HG03521 (cell line): ENCODE measurements at regions not wholly inside any gene's neighbourhood (a gene's known extent, or its start where the extent isn't known, plus 50 kb on each side); places are given as distances from the start of the nearest gene placed in this dataset.

ENCODE experiments used
- ATAC-seq: cut with Tn5 transposase; IDR thresholded peaks from one replicate; pipeline ENCODE4 v1.9.1; 2021; ENCODE audit warnings: mild to moderate bottlenecking, moderate library complexity; ENCODE audit not compliant: unreplicated experiment

DNA sequence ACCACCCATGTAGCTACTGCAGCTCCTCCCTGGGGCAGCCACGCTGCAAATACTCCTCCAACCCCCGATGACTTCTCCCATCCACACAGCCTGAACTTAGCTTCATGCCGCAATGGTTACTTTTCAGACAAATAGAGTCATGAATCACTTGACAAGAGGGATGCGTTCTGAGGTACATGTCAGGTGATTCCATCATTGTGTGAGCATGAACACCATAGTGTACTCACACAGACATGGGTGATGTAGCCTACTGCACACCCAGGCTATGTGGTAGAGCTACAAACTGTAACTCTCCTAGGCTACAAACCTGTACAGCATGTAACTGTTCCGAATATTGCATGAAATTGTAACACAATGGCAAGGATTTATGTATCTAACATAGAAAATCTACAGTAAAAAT is 298.5 kb upstream of the SLC35B3 start:
- no peak for ATAC-seq

DNA sequence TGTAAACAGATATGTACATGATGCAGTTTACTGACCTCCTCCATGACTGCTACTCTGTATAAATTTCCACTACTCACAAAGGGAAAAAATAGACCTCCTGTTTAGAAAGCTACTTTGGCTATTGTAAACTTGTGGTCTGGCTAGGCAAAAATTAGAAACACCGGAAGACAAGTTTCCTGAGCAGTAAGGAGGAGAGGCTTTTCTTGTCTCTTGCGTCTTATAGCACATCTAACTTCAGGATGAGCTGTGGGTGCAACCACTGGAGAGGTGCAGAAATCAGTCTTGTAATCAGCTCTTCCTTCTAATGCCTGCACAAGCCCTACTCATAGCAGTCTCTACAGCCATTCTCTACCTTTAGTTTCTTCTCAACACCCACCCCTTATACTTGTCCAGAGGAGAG is 296.5 kb upstream of the SLC35B3 start:
- no peak for ATAC-seq

DNA sequence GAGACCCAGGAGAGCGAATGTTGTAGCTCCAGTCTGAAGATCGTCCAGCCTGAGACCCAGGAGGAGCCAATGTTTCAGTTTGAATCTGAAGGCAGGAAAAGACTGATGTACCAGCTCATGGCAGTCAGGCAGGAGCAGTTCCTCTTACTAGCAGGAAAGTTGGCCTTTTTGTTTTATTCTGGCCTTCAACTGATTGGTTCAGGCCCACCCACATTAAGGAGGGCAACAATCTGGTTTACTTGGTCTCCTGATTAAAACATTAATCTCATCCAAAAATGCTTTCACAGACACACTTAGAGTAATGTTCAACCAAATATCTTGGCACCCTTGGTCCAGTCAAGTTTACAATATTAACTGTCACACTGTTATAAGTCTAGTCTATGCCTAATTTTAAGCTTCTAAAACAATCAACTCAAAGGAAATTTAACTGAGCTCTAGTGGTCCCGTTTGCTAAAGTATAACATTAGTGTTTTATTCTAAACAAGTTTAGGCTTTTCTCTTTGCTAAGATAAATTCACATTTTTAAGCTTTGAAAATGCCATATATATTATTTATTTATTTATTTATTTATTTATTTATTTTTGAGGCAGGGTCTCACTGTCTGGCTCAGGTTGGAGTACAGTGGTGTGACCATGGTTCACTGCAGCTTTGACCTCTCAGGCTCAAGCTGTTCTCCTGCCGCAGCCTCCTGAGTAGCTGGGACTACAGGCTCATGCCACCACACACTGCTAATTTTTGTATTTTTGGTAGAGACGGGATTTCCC is 275.5 kb upstream of the SLC35B3 start:
- ATAC-seq: no peak

DNA sequence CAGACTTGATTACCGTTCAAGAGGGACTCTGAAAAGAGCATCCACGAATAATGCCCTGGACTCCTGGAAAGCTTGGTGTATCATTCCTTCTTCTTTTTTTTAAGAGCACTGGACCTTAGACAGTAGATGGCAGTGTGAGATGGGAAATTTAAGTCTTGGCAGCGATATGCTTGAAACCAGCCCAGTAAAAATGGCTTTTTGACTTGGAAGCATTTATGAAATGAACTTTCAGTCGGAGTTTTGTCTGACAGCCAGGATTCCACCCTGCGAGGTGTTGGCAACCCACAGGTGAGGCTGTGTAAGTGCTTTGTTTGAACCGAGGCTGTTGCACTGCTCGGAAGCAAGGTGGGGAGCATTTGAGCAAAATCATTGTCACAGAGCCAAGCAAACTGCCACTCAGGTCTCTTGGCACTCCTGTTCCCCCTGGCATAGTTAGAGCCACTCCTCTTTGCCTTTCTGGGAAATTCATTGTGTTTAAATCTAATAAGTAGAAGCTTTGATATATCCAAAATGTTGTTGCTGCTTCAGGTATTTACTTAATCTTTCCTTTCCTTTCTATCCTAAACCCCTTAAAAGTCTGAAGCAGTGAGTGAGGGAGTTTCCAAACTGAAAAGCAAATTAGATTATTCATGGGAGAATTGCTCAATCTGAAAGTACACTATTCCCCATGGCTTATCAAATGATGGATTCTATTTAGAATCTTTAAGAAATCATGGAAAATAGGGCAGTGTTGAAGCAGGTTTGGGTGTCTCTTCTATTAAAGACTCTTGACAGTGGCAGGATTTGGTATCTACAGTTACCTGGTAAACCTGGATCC is 272.8 kb upstream of the SLC35B3 start:
- no peak for ATAC-seq

DNA sequence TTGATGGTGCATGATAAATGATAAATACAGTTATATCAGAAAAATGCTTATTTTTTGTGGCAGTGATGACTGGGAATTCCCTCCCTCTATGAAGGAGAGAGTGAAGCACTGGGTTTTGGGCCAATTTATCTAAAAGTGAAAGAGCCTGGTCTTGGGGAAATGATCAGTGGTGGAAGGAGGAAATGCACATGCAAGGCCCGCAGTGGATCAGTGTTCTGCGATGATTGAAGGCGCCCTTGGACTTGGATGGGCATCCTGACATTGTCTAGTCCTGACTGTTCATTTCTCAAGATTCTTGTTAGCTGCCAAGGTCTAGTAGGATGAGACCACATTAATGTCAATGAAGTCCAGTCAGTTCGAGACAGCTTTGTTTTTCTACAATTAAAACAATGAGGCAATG is 272.0 kb upstream of the SLC35B3 start:
- no peak for ATAC-seq

DNA sequence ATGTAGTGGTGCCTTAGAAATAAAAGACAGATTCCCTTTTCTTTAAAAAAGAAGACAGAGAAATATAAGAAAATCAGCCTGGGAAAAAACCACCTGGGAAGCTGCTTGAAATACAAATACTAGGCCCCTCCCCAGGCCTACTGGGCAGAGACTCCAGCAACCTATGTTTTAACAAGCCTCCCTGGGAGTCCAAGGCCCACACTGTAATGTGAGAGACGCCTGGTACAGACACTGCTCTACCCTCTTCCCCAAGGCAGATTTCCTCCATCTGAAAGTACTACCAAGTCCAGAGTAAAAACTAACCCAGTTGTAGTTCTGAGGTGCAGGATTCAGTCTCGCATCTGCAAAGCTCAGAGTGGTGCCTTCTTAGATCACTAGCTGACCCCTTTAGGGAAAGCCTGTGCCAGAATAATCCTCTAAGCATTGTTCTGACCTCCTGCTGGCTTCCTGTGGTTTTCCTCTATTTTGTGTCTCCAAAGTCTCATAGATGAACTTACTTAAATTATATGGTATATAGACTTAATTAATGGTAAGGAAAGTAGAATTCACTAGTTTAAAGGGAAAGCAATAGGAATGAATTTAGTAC is 270.2 kb upstream of the SLC35B3 start:
- ATAC-seq: no peak

DNA sequence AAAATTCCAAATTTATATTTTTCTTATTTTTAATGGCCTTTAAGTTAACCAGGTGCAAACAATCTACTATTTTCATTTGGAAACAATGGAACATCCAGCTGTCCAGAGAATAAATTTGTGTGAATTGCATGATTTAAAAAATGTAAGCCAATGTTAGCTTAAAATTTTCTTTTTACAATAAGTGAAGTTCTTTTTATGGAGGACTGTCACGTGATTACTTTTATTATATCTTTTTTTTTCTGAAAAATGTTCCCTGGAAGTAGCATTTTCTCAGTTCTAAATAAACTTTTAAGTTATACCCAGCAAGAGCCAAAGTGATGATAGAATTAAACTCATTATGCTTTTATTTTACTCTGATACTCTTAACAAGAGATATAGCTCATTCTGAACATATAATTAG is 267.7 kb upstream of the SLC35B3 start:
- ATAC-seq: no peak

DNA sequence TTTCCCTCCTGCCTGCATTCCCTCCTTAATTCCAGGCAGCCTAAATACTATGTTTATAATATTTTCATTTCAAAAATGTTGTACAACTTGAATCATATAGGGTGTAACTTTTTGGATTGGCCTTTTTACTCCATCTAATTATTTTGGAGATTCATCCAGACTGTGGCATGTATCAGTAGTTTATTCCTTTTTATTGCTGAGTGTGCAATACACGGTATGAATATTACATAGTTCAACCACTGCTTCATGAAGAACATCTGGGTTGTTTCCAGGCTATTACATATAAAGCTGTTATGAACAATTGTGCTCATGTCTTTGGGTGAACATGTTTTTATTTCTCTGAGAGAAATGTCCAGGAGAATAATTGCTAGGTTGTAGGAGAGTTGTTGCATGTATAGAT is 253.5 kb upstream of the SLC35B3 start:
- ATAC-seq: no peak

DNA sequence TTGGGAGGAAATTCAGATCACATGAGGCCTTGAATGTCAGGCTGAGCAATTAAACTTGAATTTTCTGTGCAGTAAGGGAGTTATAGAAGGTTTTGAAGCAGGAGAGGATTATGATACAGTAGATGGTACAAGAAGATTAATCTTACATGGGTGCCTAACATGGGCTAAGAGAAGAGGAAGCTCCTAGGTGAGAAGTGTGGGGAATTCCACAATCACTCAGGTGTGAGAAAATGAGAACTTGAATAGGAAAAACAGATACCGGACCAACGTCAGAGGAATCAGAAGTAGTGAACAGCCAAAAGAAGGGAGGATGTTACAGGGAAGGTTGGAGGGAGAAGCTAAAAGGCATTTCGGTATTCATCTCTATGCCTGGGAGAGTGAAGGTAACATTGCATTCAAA is 250.7 kb upstream of the SLC35B3 start:
- ATAC-seq: no peak

DNA sequence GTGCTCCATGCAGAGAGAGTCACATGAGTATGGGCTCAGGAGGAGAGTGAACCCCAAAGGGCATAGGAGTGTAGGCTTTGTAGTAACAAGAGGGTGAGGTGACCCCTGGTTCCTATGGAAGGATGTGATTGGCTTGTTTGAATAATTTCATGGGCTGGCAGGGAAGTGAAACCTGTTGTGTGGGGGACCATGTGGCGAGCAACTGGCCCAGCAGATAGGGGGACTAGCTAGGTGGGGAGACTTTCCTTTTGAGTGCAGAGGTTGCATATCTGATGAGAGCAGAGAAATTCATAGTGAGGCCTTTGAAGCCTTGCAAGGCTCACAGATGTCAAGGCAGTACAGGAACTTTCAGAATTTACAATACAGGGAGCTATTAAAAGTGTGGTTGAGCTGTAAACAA is 247.9 kb upstream of the SLC35B3 start:
- ATAC-seq: no peak

DNA sequence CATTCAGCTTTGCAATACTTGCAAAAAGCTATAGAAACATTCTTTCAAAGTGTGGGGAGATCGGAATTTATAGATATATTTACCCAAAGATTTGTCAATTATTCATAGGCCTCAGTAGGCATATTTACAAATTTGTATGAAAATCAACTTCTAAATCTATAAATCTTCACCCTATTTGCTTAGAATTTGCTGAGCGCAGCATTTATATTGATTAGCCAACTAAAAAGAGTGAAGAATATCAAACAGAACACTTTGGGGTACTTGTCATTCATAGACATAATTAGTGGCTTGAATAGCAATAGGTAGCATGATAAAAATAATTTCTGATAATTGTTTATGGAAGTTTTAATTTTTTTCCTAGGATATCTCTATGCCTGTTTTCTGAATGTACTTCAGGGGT is 244.5 kb upstream of the SLC35B3 start:
- ATAC-seq: no peak

DNA sequence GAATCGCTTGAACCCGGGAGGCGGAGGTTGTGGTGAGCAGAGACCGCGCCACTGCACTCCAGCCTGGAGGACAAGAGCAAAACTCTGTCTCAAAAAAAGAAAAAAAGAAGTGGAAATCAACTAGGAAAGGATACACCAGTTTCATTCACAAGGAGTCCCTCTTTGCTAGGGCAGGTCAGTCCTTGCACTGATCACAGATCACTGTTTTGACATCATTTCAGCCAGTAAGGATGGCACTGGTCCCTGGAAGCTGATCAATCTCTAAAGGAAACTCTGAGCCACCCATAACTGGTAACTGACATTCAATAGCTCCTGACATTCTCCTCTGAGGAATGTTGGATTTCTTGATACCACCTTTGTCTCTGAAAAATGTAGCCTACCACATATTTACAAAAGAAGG is 243.1 kb upstream of the SLC35B3 start:
- no peak for ATAC-seq

DNA sequence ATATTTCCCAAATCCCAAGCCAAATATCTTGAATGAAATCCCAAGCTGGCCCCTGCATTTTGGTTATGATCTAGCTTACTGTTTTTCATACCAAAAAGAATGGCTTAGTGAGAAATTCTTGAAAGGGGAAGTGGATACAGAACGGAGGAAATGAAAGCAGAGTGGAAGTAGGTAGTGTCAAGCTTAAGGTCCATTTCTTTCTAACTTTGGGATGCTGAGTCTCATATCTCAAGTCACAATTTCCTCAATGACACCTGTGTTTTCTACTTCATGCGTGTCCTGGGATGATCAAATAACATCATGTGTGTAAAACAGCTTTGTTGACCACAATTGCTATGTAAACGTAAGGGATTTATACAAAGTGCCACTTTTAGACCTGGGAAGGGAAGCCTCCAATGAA is 238.8 kb upstream of the SLC35B3 start:
- ATAC-seq: no peak

DNA sequence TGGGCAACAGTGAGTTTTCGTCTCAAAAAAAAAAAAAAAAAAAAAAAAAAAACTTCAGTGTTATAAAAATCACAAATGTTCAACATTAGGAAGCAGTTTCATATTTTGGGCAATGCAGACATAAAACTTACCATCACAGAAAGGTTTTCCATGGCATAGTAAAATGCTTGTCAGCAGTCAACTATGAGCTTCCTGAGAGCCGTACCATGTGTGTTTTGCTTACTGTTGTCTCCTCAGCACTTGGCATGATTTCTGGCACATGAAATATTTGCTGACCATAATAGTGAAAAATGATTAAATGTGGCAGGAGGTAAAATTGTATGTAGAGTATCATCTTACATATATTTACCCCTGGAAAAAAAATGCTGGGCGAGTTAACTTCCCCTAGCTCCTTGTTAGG is 237.5 kb upstream of the SLC35B3 start:
- no peak for ATAC-seq

DNA sequence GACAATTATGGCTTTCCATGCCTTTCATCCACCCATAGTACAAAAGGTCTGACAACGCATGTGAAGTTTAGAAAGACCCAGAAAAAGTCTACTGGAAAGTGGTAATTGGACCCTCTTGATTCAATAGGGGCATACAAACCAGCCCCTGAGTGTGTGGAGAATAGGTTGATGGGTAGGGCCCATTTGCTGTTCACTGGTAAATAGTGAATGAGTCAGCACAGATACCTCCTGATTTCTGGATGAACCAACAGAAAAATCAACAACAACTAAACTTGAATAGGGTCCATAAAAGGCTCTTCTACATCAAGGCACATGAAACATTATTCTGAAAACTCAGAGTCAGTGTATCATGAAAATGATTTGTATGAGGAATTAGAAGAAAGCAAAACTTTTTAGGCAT is 235.4 kb upstream of the SLC35B3 start:
- no peak for ATAC-seq

DNA sequence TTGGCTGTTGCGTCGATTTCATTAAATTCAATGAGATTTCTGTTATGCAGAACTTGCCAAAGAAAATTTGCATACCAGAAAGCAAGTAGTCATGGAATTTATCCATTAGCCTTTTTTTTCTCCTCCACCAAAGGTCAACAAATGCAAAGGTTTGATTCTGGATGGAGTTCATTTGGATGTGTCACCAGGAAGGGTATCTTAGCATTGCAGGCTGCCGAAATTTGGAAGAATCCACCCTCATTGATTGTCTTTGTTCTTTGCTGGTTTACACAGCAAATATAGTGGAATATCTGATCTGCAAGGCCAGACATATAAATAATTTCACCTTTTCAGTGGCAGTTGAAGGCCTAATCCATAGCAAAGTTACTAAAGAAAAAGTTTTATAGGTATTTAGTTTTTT is 229.4 kb upstream of the SLC35B3 start:
- no peak for ATAC-seq

DNA sequence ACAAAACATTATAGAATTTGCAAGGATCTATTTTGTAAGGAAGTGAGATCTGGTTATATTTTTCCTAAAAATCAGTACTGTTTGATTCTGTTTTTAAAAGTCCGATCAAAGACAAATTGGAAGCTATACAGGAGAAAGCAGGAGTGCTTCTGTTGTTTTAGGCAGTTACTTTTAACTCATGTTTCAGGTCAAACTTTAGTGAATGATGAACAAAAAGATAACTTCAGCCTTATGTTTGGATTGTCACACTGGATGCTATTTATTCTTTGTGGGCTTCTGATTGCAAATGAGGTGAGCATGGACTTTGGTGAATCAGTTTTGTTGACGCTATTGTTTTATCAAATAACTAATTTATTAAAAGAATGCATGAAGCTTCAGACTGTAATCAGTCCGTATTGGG is 228.7 kb upstream of the SLC35B3 start:
- no peak for ATAC-seq

DNA sequence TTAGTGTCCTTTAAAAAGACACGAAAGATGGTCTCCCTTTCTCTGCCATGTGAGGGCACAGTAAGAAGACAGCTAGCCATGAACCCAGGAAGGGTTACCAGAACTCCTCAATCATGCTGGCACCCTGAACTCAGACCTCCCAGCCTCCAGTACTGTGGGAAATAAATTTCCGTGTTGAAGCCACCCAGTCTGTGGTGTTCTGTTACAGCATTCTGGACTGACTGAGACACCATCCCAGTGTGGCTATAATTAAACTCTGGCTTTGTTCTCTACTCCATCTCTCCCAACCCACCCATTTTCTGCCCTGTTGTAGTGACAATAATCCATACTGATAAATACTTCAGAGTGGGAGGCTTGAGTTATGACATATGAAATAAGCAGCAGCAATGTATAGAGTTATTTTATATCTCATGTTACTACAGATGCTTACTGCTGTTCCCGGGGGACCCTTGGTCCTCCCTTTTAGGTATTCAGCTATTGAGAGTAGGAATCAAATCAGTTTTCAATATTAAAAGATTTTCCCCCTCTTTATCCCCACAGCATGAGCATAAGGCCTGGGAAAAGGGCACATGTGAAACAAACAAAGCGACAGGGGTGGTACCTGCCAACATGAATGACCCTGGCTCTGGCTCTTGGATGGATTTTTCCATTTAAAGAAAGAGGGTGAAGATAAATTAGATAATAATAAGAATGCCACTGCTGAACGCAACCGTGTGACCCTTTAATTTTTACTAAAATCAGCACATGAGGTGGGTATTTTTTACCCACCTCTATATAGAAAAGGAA is 224.3 kb upstream of the SLC35B3 start:
- no peak for ATAC-seq

DNA sequence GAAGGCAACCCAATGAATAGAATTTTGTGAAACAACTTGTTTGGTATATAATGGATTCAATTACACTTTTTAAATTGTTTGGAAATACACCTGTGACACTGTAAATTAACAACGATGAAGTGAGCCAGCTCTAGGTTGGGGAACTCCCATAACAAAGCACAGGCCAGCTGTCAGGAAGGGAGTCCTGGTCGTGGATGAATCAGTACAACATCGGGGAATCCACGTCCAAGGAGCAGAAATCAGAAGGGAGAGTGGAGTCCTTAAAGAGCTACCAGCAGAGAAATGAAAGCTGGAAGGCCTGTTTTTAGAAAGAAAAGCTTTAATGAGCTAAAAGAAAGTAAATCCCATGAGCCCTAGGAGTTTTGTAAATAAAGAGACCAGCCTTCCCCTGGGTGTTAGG is 223.1 kb upstream of the SLC35B3 start:
- ATAC-seq: no peak

DNA sequence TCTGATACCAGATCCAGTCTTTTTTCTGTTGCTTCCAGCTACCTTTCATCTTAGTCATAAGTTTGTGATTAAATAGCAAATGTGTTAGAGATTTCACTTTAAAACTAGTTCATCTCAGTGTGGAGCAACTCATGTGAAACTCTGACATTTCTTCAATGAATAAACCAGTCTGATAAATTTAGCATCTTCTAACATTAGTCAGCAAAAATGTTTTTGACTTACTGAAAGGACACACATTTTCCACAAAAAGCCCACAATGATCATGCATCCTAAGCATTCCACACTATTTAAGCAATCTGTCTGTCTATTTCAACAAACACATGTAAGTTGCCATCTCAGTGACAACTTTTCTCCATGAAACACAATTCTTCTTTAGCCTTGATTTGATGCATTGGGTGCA is 222.2 kb upstream of the SLC35B3 start:
- ATAC-seq: no peak

DNA sequence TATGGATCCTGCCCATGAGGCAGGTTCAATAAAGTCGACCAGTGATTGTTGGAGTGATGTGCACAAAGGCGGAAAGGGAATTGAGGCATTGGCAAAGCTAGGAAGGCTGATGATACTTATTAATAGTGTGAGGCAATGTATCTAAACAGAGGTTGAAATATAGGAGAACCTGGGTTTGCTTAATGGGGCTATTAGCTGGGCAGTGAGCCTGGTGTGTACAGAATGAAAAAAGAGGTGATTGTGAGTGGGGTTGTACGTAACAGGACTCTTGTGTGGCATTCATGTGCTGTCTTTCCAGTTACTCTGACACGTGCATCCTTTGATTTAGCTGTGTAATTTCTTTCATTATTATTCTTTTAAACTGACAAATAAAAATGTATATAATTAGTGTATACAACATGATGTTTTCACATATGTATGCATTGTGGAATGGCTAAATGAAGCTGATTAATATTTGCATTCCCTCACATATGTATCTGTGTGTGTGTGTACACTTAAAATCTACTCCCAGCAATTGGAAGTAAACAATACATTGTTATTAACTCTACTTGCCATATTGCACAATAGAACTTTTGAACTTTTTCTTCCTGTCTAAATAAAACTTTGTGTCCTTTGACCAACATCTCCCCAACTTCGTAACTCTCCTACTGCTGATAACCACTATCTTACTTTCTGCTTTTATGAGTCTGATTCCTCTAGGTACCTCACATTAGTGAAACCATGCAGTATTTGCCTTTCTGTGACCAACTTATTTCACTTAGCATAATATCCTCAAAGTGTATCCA is 220.5 kb upstream of the SLC35B3 start:
- ATAC-seq: no peak
